ENCODE measurements at regions not wholly inside any gene's neighbourhood (a gene's known extent, or its start where the extent isn't known, plus 50 kb on each side); places are given as distances from the start of the nearest gene placed in this dataset.

DNA sequence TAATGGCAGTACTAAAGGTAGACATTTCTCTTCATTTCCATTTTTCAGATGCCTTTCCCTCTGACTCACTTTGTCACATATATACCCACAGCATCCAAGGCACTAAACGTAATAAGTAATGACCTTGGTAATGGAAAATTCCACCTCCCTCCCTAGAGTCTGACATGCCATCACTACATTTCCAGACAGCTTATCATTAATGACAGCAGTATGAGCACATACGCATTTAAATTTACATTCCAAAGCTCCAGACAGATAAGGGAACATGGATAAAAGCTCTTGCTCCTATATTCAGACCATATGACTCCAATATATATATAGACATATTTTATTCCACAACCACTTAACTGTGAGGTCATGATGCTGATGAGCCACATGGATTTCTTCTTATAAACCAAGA is 191.7 kb upstream of the GORAB start:
- H3K9me3 ChIP-seq (replicated peaks; ENCODE audit: control insufficient read depth, insufficient read depth, low read depth, low read length) = no peaks in the 10 kb centered on the region
- H2AFZ ChIP-seq (ENCODE audit: low read depth, low read length) = no peak overlapping the region
- H3K4me1 ChIP-seq (replicated peaks in 1 of 2; ENCODE audit: control insufficient read depth in 2 of 2, insufficient read depth in 2 of 2, low read length in 2 of 2) = no peaks in the 10 kb centered on the region
- BruUV-seq (replicated peaks) = no TSS peak
- H3K36me3 ChIP-seq (ENCODE audit: control insufficient read depth, insufficient read depth, low read length) = no peaks in the 10 kb centered on the region
- H3K4me3 ChIP-seq = no peak overlapping the region
- CTCF ChIA-PET (ENCODE audit: low intra/inter-chr PET ratio) = no interaction called here
- DNase-seq (ENCODE audit: extremely low read depth in 1 of 4, low spot score in 3 of 4) = no peak
- no peak overlapping the region for H3K27ac ChIP-seq (ENCODE audit: extremely low read depth, low read depth, low read length)
- no peaks in the 10 kb centered on the region for H3K79me2 ChIP-seq (ENCODE audit: control insufficient read depth, insufficient read depth, low read length)
- no peaks in the 10 kb centered on the region for H4K20me1 ChIP-seq (replicated peaks; ENCODE audit: control insufficient read depth, insufficient read depth, low read length)
- in situ Hi-C loops (cut with MboI) (no loop called here), intact Hi-C loops (cut with micrococcal nuclease) (no loop called here)
- H3K9me1 ChIP-seq (ENCODE audit: control insufficient read depth, insufficient read depth, low read length) = no peaks in the 10 kb centered on the region
- FAIRE-seq = no peak
- H3K9ac ChIP-seq (ENCODE audit: insufficient read depth in 1 of 2, low read depth in 2 of 2, low read length in 2 of 2) = no peak overlapping the region
- H3K4me2 ChIP-seq (ENCODE audit: insufficient read depth, low read length) = no peak overlapping the region
- TF ChIP-seq ZFP36 (IDR thresholded peaks at IDR 0.05; ENCODE audit: low read depth, low read length, partially characterized antibody) (no peak), NFYB (IDR thresholded peaks at IDR 0.05; ENCODE audit: extremely low read depth, insufficient read length) (no peak), ZNF133 (CRISPR knock-in tag; IDR thresholded peaks at IDR 0.05) (no peak), ZNF717 (CRISPR knock-in tag; IDR thresholded peaks at IDR 0.05) (no peak), TCF7 (IDR thresholded peaks at IDR 0.05; ENCODE audit: borderline replicate concordance) (no peak), TBP (optimal IDR thresholded peaks at IDR 0.05; ENCODE audit: low read depth, low read length) (no peak), RB1 (IDR thresholded peaks at IDR 0.05; ENCODE audit: low read depth) (no peak), DACH1 (IDR thresholded peaks at IDR 0.05; ENCODE audit: partially characterized antibody) (no peak), BRCA1 (IDR thresholded peaks at IDR 0.05) (no peak), BRCA1 (CRISPR knock-in tag; IDR thresholded peaks at IDR 0.05) (no peak), TAL1 (IDR thresholded peaks at IDR 0.05) (no peak)
- TF ChIP-seq, protein P1, sequence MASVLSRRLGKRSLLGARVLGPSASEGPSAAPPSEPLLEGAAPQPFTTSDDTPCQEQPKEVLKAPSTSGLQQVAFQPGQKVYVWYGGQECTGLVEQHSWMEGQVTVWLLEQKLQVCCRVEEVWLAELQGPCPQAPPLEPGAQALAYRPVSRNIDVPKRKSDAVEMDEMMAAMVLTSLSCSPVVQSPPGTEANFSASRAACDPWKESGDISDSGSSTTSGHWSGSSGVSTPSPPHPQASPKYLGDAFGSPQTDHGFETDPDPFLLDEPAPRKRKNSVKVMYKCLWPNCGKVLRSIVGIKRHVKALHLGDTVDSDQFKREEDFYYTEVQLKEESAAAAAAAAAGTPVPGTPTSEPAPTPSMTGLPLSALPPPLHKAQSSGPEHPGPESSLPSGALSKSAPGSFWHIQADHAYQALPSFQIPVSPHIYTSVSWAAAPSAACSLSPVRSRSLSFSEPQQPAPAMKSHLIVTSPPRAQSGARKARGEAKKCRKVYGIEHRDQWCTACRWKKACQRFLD (CRISPR knock-in tag; IDR thresholded peaks at IDR 0.05) = no peak
- TF ChIP-seq, protein P2, sequence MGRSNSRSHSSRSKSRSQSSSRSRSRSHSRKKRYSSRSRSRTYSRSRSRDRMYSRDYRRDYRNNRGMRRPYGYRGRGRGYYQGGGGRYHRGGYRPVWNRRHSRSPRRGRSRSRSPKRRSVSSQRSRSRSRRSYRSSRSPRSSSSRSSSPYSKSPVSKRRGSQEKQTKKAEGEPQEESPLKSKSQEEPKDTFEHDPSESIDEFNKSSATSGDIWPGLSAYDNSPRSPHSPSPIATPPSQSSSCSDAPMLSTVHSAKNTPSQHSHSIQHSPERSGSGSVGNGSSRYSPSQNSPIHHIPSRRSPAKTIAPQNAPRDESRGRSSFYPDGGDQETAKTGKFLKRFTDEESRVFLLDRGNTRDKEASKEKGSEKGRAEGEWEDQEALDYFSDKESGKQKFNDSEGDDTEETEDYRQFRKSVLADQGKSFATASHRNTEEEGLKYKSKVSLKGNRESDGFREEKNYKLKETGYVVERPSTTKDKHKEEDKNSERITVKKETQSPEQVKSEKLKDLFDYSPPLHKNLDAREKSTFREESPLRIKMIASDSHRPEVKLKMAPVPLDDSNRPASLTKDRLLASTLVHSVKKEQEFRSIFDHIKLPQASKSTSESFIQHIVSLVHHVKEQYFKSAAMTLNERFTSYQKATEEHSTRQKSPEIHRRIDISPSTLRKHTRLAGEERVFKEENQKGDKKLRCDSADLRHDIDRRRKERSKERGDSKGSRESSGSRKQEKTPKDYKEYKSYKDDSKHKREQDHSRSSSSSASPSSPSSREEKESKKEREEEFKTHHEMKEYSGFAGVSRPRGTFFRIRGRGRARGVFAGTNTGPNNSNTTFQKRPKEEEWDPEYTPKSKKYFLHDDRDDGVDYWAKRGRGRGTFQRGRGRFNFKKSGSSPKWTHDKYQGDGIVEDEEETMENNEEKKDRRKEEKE (IDR thresholded peaks at IDR 0.05; ENCODE audit: borderline replicate concordance in 1 of 2, control insufficient read depth in 1 of 2, low read depth in 2 of 2, low read length in 1 of 2) = no peak
- TF ChIP-seq, protein P3, sequence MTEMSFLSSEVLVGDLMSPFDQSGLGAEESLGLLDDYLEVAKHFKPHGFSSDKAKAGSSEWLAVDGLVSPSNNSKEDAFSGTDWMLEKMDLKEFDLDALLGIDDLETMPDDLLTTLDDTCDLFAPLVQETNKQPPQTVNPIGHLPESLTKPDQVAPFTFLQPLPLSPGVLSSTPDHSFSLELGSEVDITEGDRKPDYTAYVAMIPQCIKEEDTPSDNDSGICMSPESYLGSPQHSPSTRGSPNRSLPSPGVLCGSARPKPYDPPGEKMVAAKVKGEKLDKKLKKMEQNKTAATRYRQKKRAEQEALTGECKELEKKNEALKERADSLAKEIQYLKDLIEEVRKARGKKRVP (CRISPR knock-in tag; IDR thresholded peaks at IDR 0.05) = no peak
- ATAC-seq = no peak
- no peaks in the 10 kb centered on the region for H3K27me3 ChIP-seq (ENCODE audit: control insufficient read depth in 2 of 2, insufficient read depth in 2 of 2, low read length in 2 of 2)
- WGBS (ENCODE audit: insufficient coverage, low coverage, missing lambda C conversion rate) = 2% methylated on average over 2 of the region's 2 CpGs
- POLR2A ChIA-PET = no interaction called here
